NCI-H2227 (cell line): ENCODE measurements at regions not wholly inside any gene's neighbourhood (a gene's known extent, or its start where the extent isn't known, plus 50 kb on each side); places are given as distances from the start of the nearest gene placed in this dataset.
"Not testable (repeated sequence)": the region's sequence is repeated elsewhere in the genome, so short reads cannot be mapped to it uniquely, and the experiment has no call there.

Experiments
- DNase-seq: peaks from one replicate; lab custom pipeline; 2025; ENCODE audit not compliant: unreplicated experiment; lab: John Stamatoyannopoulos, UW

DNA sequence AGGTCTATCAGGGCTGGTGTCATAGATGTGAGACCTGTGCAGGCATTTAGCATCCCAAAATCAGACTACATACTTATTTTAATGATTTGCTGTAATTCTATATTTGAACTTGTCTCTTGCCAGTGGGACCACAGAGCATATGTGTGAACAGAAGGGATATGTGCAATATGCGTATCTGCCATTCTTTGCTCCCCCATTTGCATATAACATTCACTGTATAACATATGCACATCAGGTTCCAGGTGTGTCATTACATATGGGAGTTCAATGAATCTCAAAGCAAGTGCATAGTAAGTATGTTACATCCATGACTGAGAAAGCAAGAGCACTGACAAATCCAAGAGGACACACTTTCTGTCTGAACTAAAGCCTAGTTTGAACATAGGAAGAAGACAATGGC is 1115.1 kb upstream of the CNTN5 start:
- DNase-seq: no peak

DNA sequence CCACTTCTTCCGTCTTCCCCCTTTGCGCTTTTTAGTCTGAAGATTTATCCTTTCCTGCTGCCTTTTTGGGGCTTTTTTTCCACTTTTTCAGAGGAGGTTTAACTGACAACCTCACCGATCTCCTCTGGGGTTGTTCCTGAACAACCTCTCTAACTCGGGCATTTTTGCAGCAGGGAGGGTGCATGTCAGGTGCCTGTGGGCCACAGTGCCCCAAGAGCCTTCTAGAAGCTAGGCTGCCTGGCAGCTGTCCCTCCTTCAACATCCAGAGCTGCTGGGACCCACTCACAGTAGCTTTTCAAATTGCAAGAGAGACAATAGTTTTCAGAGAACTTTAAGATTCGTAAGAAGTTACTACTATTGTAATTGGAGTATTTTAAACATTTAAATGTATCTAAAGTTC is 1112.4 kb upstream of the CNTN5 start:
- no peak for DNase-seq

DNA sequence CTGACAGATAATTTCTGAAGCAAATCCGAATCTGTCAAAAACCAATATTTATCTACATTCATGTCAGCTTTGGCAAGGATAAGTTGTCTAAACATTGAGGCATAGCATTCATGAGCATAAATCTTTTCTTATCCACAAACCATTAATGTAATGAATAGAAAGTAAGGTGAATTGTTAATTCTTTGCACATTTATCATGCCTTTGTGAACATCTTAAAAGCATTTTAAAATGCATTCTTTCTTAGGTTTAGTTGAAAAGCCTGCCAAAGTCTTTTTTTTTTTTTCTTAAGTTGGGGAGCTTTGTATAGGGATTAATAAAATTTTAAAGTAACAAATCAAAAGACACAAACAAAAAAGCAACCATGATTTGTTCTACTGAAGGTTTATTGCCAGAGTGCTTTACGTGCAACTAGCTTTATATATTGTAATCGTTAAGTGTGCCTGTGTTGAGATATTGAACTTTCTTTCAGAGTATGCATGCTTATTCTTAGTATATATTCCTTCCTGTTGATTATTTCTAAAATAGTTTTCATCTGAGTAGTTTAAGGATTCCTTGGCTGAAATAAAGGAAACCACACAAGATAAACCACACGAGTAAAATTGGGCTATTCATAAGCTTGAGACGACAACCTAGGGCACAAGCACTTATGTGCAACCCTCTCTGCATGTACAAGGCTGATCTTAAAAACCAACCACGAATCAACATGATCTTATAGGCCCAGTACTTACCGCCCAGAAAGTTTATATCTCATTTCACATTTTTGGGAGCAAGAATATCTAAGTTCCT is 1110.9 kb upstream of the CNTN5 start:
- DNase-seq: no peak

DNA sequence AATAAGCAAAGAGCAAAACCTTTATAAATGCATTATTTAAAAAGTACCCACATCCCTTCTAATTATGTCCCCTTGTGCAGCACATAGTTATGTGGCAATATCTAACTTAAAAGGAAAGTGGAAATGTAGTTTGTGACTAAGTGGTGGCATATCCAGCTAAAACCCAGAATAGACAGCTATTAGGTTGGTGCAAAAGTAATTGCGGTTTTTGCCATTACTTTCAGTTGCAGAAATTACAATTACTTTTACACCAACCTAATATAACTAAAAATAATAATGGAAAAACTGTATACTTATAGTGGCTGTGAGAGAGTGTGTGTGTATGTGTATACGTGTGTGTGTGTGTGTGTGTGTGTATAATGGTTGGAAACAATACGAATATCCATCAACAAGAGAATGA is 1108.1 kb upstream of the CNTN5 start:
- no peak for DNase-seq

DNA sequence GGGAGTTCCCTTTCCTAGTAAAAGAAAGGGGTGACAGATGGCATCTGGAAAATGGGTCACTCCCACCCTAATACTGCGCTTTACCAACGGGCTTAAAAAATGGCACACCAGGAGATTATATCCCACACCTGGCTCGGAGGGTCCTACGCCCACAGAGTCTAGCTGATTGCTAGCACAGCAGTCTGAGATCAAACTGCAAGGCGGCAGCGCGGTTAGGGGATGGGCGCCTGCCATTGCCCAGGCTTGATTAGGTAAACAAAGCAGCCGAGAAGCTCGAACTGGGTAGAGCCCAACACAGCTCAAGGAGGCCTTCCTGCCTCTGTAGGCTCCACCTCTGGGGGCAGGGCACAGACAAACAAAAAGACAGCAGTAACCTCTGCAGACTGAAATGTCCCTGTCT is 1097.8 kb upstream of the CNTN5 start:
- DNase-seq: not testable (repeated sequence)

DNA sequence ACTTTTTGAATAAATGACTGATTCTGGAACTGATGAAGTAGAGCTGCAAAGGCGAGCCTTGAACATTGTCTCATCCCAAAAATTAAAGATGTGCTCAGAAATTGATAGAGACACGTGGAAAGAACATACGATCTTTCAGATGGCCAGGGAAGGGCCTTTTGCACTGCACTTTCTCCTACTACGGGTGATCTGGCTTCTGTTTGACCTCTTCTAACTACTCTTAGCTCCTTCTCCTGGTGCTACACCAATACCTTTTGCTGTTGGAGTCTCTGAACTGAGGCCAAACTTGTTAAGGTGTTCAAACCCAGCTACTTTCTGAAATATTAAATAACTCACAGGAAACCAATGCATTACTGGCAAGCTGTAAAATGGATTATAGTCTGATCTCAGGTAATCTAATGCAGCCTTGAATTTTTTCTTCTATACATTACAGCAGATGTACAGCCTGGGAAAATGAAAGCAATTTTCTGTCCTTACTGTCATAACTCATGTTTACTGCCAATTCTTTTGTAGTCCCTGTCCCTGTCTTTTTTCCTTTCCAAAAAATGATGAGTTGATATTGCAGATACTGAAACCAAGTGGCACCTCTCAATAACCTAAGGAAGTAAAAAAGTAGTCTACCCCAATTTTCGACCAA is 1086.1 kb upstream of the CNTN5 start:
- no peak for DNase-seq

DNA sequence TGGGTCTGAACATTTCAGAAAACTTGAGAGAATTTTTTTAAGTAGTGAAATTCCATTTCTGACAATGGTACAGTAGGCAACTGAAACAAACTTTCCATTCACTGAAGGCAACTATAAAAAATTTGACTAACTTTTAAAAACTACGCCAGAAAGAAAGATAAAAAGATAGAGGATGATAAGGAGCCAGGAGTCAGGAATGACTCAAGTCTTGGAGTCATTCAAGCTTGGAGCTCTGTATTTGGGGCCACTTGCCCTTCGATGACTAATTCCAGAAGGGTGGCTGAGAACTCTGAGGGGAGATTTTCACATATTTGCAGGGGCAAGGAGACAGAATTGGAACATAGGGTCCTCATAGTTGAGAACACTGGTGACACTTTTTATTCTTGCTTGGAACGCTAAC is 1083.2 kb upstream of the CNTN5 start:
- no peak for DNase-seq

DNA sequence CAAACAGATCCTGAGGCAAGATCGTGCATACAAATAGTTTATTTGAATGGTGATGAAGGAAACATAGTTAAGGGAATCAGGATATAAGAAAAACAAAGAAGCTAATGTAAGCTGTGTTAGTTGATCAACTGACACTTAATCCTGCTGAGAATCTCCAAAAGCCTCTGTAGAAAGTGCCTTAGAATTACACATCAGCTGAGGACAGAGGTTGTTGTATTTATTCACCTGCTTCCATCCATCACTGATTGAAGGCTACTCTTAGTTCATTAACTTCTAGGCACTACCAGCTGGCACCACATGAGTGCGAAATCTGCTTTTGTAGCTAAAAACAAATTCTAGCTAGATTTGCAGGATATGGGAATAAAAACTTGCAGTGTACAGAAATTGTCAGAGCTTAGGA is 1082.0 kb upstream of the CNTN5 start:
- no peak for DNase-seq

DNA sequence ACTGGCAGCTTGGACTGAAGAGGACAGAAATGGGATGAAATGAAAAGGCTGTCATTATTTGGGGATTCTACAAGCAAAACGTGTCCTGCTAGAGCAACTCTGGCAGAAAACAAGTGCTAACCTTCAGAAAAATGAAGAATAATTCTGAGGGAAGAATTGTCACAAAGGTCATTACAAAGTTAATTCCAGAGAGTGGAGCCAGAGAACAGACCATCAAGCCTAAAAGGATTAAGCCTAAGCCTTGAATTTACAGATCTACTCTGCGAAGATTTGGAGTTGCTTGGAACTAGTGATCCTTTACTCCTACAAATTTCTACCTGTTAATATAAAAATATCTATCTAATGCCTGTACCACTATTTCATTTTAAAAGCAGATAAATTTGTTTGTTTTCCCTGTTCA is 1077.3 kb upstream of the CNTN5 start:
- DNase-seq: no peak

DNA sequence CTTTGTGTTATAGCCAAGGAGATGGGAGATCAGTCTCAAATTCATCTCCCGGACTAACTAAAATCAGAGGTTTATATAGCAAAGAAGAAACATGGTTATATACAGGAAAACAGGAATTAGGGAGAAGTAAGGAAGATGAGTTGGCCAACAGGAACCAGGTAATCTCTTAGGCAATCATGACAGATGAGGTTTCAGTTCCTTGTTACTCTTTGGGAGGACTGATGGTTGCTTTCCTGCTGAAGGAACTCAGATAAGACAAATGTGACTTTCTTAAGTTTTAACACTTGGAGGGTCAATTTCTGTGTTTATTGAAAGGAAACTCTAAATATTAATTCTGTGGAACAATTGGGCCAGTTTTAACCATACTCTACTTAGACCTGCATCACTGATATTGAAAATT is 1072.0 kb upstream of the CNTN5 start:
- DNase-seq: no peak

DNA sequence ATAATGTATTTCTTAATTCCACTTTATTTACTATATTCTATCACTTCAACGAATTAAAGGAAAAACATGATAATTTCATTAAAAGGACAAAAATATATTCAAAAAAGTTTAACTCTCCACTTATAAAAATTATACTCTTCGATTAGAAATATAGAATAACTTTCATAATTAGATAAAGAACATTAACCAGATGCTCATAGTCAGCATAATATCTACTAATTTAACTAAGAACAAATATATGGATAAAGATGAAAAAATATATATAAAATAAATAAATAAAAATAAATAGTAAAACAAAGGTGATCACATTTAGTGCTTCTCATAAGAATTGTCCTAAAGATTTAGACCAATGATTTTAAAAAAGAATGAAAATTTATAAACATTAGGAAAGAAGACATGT is 1065.2 kb upstream of the CNTN5 start:
- DNase-seq: no peak

DNA sequence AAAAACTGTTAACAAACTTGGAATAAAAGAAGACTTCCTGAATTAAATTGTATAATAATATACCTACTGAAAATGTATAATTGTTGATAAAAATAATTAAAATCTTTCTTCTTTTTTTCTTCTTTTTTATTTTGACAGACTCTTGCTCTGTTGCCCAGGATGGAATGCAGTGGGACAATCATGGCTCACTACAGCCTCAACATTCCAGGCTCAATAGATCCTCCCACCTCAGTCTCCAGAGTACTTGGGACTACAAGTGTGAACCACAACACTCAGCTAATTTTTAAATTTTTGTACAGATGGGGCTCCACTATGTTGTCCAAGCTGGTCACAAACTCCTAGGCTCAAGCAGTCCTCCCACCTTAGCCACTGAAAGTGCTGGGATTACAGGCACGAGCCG is 1063.8 kb upstream of the CNTN5 start:
- DNase-seq: no peak

DNA sequence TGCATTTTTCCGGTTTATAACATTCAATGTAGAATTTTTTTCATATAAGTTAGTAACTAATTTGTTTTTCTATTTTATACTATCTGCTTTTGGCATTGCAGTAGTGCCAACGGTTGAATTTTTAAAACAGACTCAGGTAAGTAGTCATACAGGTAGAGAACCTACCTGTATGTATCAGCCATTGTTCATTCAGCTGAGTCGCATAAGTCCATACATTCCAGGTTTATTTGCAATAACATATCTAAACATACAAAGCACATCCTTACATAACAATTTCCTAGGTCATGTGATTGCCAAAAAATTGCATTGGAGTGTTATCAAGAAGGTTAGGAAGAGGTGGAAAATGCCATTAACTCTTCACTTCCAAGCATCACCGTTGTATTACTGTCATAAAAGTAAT is 1059.3 kb upstream of the CNTN5 start:
- DNase-seq: no peak

DNA sequence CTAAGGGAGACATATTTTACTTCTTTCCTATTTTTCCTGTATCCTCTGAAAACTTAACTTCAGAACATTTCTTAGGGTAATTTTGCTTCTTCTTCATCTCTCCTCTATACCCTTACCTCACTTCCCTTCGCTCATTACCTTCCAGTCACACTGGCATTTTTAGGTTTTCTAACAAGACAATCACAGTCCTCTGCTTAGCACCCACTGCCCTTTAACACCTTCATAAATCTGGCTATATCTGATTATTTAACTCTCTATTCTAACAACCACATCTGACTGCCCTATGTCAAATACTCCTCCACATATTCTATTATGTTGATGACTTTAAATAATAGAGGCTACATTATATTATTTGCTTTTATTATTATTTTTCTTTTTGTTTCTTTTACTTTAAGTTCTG is 1058.0 kb upstream of the CNTN5 start:
- no peak for DNase-seq

DNA sequence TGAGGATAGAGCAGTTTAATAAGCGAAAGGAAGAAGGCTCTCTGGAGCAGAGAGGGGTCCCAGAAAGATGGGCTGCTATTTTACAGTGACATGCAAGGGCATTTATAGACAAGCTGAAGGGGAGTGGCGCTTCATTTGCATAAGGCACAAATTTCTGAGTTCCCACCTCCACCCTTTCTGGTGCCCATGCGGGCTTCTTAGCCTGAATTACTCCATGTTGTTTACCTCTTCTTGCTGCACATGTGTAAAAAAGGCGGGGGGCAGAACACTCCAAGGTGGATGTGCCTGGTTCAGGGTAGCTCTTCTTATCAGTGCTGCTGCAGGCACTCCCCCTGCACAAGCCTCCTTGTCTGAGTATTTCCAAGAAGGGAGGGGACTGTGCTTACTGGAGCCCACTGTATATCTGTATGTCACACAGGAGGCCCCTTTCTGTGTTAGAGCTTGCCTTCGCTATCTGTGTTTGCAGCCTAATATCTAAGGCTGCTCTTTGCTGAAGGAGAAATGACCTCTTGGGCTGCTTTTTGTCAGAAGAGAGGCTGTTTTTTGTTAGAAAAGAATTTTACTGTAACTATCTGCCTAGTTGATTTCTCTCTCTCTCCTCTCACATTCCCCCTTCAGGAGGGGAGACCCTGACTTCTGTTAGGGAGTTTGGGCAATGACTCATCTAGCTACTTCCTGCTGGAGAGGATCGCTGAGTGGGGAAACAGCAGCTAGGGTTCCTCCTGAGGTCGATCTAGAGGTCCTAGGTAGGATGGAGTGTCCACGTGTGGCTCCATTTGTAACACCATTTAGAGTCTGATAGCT is 1057.0 kb upstream of the CNTN5 start:
- DNase-seq: no peak

DNA sequence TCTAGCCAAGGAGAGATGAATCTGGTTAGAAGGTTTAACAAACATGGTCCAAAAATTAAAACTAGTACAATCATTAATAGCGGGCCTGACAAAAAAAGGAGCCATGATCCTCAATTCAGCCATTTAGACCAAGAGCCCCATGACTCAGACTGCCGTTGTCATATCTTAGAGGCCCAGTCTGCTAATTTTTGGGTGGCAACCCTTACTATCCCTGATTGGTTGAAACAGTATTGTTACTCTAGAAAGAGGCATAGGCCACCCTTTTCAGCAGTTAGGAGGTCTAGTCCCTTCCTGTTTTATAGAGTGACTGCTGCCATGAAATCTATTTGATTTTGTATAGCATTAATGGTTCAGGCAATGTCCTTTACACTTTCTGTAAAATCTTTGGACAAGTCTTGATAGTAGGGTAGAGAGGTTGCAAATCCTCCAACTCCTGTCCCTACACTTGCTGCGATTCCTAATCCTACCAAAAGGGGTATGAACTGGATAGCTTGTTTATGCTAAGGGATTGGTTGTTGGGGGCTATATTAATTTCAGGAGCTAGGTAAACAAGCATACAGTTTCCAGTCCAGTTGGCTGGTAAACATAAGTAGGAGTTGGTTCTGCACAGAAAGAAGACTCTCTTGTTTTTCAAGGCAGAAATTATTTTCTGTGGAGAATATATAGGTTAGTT is 1056.3 kb upstream of the CNTN5 start:
- no peak for DNase-seq

DNA sequence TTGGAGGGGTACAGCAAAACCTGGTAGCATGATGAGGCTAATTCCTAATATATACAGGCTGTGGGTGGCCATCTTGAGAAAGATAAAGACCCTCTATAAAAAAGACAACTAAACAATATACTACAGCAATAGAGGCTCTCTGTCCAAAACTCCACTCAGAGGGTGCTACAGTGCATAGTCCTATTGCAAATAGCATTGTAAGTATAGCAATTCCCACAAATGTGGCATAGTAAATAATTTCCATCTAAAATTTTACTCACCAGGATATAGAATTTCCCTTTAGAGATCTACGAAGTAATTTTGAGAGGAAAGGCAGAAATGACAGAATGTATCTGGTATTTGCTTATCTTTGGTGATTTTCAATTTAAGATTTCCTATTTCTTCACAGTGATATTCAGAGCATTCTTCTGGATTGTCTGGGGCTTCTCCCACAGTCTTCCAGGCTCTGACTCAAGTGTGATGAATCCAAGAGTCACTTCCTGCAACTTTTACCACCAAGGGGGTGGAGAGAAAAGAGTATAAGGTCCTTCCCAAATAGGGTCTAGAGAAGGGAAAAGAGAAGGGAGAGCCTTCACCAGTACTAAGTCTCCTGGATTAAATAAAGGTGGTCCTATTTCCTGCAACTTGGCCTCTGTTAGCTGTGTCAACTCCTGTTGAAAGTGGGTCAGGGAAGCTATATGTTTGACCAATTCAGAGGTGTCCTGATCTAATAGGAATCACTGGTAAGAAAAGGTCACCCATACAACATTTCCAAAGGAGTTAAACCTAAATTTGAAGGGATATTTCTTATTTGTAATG is 1054.7 kb upstream of the CNTN5 start:
- DNase-seq: no peak

DNA sequence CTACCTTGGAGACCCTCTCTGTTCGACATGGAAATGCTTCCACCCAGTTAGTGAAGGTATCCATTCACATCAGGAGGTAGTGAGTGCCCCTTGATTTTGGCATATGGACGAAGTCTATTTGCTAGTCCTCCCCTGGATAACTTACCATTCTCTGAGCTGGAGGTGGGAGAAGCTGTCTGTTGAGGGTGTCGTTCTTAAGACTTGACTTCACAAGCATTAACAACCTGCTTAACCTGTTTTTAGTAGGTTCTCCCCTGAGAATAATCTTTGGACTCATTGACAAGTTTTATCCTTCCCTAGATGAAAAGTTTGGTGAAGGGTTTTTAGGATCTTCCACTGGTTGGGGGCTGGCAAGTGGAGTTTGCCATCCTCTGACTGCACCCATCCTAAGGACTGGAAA is 1053.8 kb upstream of the CNTN5 start:
- no peak for DNase-seq

DNA sequence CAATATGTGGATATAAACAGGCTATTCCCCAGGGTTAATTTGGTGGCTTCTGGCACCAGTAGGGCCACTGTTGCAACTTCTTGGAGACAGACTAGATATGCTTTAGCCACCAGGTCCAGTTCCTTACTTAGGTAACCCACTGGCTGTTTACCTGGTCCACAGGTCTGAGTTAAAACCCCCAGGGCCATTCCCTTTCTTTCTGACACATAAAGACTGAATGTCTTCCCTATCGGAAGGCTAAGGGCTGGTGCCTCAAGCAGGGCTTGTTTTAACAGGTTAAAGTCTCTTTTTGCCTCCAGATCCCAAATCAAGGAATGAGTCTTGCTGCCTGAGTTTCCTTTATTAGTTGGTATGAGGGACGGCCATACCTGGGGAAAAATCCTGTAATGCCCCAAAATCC is 1052.7 kb upstream of the CNTN5 start:
- no peak for DNase-seq

DNA sequence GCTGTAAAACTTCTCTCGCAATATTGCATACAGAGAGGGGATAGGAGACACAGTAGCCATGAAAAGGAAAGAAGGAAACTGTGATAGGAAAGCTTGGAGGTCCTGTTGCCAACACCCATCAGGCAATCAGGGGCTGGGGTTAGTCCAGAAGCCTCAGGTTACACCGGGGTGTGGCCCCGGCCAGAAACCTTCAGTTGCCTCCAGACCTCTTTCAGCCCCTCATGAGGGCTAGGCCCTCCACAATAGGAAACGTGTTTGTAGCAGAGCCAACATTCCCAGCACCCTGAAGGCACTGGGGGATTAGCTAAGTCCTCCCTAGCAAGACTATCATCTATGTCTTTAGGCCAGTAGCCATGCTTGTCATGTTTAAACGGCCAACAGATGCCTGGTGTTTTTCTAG is 1048.0 kb upstream of the CNTN5 start:
- DNase-seq: no peak

DNA sequence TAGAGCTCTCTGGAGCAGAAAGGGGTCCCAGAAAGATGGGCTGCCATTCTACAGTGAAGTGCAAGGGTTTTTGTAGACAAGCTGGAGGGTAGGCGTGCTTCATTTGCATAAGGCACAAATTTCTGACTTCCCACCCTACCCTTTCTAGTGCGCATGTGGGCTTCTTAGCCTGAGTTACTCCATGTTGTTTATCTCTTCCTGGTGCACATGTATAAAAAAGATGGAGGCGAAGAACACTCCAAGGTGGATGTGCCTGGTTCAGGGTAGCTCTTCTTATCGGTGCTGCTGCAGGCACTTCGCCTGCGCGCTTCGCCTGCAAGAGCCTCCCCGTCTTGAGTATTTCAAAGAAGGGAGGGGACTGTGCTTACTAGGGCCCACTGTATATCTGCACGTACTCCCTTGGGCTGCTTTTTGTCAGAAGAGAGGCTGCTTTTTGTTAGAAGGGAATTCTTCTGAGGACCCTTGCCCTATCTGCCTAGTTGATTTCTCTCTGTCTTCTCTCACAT is 1047.3 kb upstream of the CNTN5 start:
- DNase-seq: no peak
